NT2/D1 (cell line): ENCODE measurements at regions not wholly inside any gene's neighbourhood (a gene's known extent, or its start where the extent isn't known, plus 50 kb on each side); places are given as distances from the start of the nearest gene placed in this dataset.

Experiments used
- YY1 ChIP-seq: IDR thresholded peaks from 2 replicates; pipeline ENCODE4 v1.6.1; 2011; ENCODE audit not compliant: insufficient read length, insufficient read depth
- ZNF274 ChIP-seq: IDR thresholded peaks from 2 replicates; pipeline ENCODE4 v1.6.1; 2011; ENCODE audit warnings: mild to moderate bottlenecking, low read depth, low read length

DNA sequence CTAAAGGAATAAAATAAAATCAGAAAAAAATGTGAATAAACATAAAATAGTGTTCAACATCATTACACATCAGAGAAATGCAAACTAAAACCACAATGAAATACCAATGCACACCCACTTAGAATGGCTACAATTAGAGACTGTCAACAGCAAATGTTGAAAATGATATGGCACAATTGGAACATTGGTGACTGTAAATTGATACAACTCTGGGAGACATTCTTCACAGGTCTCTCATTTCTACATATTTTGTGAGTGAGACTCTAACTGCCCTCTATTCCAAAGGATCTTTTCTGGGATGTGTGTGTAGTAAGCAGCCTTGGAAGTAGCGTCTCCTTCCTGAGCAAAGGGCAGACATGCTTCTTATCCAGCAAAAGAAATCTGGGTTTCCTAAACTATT lies 323.0 kb downstream of the FBXO15 start:
- TF ChIP-seq YY1 (no peak), ZNF274 (no peak)
